Lower leg skin (tissue), 3 donors: ENCODE measurements at regions not wholly inside any gene's neighbourhood (a gene's known extent, or its start where the extent isn't known, plus 50 kb on each side); places are given as distances from the start of the nearest gene placed in this dataset.

Experiments
- POLR2A ChIP-seq, 2 donors: fragments of 450-650 bp; IDR thresholded peaks; one replicate each; pipeline ENCODE4 v1.6.1; 2016 to 2017; ENCODE audit warnings: antibody characterized with exemption in 2 of 2, mild to moderate bottlenecking in 1 of 2, moderate library complexity in 1 of 2
- TF ChIP-seq, protein P1 (sequence below), 3 donors: fragments of 450-650 bp; IDR thresholded peaks; one replicate each; pipeline ENCODE4 v1.5.1; 2016; ENCODE audit warnings: antibody characterized with exemption in 3 of 3, mild to moderate bottlenecking in 3 of 3, moderate library complexity in 2 of 3

GRCh38 chr10:33126742-33127141 is 168.7 kb upstream of the ITGB1 start:
- TF ChIP-seq, protein P1, sequence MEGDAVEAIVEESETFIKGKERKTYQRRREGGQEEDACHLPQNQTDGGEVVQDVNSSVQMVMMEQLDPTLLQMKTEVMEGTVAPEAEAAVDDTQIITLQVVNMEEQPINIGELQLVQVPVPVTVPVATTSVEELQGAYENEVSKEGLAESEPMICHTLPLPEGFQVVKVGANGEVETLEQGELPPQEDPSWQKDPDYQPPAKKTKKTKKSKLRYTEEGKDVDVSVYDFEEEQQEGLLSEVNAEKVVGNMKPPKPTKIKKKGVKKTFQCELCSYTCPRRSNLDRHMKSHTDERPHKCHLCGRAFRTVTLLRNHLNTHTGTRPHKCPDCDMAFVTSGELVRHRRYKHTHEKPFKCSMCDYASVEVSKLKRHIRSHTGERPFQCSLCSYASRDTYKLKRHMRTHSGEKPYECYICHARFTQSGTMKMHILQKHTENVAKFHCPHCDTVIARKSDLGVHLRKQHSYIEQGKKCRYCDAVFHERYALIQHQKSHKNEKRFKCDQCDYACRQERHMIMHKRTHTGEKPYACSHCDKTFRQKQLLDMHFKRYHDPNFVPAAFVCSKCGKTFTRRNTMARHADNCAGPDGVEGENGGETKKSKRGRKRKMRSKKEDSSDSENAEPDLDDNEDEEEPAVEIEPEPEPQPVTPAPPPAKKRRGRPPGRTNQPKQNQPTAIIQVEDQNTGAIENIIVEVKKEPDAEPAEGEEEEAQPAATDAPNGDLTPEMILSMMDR (IDR thresholded peaks at IDR 0.05) = no peak
- no peak for TF ChIP-seq POLR2A (IDR thresholded peaks at IDR 0.05)
